GM21515 (cell line): ENCODE measurements at regions not wholly inside any gene's neighbourhood (a gene's known extent, or its start where the extent isn't known, plus 50 kb on each side); places are given as distances from the start of the nearest gene placed in this dataset.
A peak's percentile ranks its signal among the peaks of the same experiment; 100 is the strongest.
"Not testable (repeated sequence)": the region's sequence is repeated elsewhere in the genome, so short reads cannot be mapped to it uniquely, and the experiment has no call there.

ENCODE experiments used
- ATAC-seq: cut with Tn5 transposase; IDR thresholded peaks from one replicate; pipeline ENCODE4 v1.9.1; 2021; ENCODE audit not compliant: unreplicated experiment

- ATAC-seq: no peak
Observed at GRCh38 chr4:186813377-186814068, 89.9 kb upstream of the FAT1 start.

DNA sequence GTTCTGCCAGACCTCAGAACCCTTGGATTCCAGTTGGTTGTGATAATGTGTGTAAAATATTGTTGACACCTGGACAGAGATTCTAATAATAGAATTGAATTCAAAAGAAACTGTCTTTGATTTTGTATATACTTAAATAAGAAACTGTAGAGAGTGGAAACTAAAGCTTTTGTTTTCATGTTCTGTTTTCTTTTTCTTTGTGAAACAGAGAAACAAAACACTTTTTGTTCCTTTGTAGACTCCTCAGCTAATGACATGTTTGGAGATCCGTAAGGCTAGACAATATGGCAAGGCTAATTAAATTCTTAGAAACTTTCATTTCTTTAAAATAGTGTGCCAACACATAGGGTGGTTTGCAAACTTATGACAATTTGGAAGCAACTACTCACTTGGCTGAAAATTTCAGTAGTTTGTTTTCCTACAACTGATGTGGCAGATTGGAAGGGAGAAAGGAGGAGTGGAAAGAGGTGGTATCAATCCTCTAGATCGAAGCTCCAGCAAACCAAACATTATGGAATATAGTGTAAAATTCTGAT, 90.9 kb upstream of the FAT1 start:
- ATAC-seq: no peak

DNA sequence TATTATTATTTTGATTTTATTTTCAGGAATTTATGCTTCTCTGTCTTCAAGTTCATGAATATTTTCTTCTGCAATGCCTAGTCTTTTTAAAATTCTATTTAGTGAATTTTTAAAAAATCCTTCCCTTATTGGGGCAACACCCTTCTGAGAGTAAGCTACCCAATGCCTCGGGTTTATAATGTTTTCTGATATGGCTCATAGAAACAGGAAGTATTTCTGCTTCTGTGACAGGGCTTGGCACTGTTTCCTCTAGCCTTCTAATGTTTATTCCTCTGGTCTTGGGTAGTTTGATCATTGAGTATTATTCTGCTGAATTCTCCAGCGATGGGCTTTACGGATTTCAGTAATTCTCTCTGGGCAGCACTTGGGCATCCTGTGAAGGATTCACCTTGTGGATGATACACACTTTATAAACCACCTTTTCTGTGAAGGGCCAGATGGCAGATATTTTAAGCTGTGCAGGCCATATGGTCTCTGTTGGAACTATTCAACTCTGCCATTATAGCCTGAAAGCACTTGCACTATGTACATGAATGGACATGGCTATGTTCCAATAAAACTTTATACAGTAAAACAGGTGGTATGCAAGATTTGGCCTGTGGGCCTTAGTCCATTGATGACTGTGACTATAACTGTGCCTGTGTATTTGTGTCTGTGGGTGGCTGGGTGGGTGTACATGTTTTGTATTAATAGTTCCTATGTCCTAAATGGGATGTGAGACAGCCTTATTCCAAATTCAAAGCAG, 95.9 kb upstream of the FAT1 start:
- no peak for ATAC-seq

- ATAC-seq: no peak
Observed at GRCh38 chr4:186820391-186820891, 96.8 kb upstream of the FAT1 start.

- ATAC-seq: no peak
Observed at GRCh38 chr4:186823989-186824388, 100.3 kb upstream of the FAT1 start.

DNA sequence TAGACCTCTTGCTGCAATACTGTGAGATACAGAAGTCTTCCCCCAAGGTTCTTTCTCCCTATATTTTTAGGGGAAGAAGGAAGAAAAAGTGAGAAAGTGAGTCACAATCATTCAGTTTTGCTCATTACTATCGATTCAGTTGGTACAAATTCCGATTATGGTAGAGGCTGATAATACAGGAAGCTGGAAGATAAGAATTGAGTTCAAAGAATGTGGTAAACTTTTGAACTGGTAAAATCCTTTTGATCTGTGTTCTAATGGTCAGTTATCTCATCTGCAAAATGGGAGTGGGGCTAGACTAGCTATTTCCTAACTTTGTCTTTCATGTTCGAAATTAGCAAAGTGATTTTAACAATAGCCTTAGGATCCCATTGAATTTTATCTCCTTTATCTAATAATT, 101.4 kb upstream of the FAT1 start:
- ATAC-seq: no peak

DNA sequence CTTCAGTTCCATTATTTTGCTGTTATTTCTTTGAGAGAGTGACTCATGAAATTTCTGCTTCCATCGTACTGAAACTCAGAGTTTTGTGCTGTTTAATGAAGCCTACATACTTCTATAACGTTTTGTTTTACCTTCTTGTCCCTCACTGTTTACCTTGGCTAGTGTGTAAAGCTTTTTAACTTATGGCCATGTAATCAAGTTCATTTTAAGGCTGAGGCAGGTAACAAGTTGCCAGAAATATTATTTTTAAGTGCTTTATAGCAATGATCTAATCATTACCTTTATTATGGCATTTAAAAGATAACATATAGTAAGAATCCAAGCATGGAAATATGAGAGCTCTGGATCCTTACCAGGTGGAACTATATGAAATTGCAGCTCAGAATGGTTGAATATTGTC, 102.3 kb upstream of the FAT1 start:
- no peak for ATAC-seq

DNA sequence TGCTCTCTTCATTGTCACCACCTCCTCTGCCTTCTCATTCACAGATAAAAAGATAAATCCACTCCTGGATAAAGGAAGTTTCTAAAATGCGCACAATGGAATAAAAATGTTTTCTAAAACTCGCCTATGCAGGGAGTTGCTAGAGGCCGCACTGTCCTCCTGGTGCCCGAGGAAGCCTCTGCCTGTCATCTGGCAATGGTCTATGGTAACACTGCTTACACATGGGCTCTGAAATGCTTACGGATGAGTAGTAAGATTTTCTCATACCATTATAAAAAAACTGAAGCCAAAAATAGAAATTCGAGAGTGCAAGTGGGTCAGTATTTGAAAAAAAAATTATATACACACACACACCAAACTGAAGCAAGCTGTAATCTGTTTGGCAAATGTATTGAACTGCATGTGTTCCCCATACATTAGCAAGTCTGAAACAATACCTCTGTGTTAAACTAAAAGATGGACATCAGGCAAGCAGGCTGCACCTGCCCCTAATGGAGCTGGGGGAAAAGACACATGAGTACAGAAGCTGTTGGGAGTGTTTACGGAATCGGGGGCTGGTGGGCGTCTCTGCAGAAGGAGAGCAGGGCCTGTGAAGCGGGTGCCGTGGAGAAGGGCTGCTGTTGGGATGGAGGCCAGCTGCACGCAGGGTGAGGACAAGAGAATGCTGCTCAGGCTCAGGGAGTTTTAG, 103.3 kb upstream of the FAT1 start:
- no peak for ATAC-seq

DNA sequence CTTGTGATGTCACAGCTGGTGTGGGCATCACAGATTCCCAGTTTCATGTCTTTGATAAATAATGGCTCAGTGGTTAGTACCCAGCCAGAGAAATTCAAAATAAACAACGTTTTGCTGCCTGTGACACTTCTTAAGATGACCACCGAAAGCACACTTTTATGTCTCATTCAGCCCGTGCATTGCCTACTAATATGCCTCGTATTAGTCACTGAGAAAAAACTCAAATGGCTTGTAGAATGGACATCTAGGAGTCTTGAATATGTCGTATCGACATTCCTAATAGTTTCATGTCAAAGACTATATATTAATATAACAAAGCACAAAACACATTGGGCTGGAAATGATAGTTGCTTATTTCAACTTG, 103.9 kb upstream of the FAT1 start:
- no peak for ATAC-seq

- ATAC-seq: no peak
Observed at GRCh38 chr4:186829097-186829496, 105.4 kb upstream of the FAT1 start.

- no peak for ATAC-seq
Observed at GRCh38 chr4:186829740-186830449, 106.2 kb upstream of the FAT1 start.

DNA sequence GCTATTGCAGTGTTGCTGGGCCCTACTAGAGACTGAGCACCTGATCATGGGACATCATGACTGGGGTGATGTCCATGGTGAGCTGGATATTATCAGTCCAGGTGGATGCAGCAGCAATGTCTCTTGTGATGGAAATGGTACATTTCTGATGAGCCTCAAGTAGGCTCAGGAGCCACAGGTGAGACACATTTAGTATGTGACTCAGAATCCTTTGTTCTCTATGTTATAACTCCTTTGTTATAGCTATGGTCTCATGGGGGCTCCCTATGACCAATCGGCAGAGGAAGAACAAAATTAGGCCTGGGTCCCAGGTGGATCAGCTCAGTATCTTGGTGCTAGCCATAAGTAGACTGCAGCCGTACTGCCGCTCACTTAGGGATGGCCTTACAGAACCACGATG, 107.9 kb upstream of the FAT1 start:
- ATAC-seq: no peak

GRCh38 chr4:186832906-186833305, 109.2 kb upstream of the FAT1 start:
- no peak for ATAC-seq

- not testable (repeated sequence) for ATAC-seq
Observed at GRCh38 chr4:186837463-186837862, 113.8 kb upstream of the FAT1 start.

GRCh38 chr4:186838295-186838694, 114.6 kb upstream of the FAT1 start:
- no peak for ATAC-seq

- ATAC-seq: peak; percentile 78
Observed at GRCh38 chr4:186839122-186840037, 115.7 kb upstream of the FAT1 start.

DNA sequence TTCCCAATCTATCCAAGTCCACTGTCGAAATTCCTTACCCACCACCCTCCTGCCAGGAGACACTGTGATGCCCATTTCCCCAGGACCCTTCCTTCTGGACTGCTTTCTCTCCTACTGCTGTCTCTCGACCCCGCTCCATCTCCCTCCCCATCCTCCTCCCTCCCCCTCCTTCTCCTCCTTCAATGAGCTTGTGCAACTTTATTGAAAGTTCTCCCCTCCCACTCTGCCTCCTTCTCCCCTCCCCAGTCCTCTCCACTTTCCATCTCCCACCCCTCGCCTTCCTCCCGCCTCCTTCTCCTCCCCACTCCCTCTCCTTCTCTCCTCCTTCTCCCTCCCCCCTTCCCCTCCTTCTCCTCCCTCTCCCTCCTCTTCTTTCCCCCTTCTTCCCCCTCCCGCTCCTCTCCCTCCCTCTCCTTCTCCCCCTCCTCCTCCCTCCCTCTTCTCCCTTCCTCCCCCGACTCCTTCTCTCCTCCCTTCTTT, 116.6 kb upstream of the FAT1 start:
- ATAC-seq: no peak

- ATAC-seq: no peak
Observed at GRCh38 chr4:186840771-186841301, 117.2 kb upstream of the FAT1 start.

DNA sequence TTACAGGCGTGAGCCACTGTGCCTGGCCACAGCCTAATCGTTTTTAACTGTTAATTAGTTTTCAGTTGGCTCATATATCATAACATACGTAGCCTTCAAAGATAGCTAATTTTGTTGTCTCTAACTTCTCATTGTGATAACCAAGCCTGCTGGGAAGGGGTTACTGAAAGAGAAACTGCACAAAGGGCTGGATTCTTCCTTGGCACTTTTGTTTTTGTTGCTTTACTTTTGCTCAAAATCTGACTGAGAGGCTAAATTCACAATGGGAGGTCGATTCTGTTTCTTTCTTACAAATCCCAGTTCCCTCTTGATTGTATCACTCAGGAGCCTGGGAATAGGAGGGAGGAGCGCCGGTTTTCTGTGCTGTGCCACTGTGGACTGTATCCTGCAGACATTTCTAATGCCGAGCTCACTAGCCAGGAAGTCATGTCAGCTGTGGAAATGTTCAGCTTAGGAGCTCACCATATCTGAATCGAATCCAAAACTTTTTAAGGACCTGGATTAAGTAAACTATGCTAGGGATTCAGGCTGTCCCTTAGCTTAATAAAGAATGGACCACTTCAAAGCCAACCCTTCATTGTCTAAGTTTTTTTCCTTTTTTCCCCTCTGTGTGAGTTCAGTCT, 120.5 kb upstream of the FAT1 start:
- no peak for ATAC-seq
